ENCODE measurements at regions not wholly inside any gene's neighbourhood (a gene's known extent, or its start where the extent isn't known, plus 50 kb on each side); places are given as distances from the start of the nearest gene placed in this dataset.
"Not testable (repeated sequence)": the region's sequence is repeated elsewhere in the genome, so short reads cannot be mapped to it uniquely, and the experiment has no call there.

DNA sequence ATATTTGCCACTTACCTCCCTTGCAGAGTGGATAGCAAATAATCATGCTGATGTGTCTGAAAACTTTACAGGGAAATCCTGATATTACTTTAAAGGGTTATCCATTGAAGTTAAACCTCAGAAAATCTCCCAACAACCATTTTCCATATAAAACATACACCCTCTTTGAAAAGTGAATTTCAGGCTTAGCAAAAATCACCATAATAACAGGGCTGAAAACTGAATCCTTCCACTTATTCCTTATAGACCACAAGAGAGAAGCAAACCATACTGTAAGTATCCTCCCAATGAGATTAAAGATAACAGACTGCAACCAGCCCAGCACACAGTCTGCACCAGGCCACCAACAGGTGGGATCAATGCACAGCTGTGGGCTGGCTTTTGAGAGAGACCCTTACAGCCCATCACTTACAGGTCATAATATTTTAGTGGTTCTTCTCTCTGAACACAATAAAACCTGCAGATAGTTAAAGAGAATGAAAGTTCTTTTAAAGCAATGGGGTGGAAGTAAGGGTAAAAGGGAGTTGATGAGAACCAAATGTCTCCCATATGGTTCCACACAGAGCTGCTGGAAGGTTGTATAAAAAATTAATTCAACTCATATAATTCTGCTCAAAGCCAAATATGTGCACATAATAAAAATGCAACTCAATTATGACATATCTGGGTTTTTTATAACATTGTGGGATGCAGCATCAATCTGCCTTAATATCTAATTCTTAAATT is 376.2 kb upstream of the GRAMD2B start:
- DNase-seq, result no peak

DNA sequence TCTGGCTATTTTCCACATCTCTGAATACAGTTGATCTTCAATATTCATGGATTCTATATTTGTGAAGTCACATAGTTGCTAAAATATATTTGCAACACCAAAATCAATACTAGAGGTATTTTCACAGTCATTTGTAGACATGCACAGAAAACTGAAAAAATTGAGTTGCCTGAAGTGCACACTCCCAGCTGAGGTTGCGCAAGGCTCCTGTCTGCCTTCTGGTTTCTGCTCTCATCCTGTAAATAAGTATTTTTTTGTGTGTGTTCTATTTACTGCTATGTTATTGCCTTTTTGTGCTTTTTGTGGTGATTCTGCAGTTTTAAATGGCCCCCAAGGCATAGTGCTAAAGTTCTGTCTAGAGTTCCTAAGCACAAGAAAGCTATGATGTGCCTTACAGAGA is 371.1 kb upstream of the GRAMD2B start:
- no peak for DNase-seq

DNA sequence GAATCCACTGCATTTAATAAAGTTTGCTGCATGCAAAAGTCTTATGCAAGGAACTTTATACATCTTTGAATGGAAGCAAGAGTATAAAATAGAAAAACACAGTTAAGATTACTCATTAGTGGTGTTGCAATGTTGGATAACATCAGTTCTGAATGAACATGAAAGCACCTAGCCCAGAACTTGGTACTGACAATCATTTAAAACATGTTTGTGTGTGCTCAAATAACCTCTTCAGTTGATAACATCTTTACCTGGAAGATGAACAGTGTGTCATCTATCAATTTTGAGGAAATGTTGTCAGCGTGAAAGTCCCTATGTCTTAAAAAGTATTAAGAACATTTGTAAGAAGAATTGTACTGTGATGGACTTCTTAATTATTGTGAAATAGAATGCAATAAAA is 370.4 kb upstream of the GRAMD2B start:
- no peak for DNase-seq

DNA sequence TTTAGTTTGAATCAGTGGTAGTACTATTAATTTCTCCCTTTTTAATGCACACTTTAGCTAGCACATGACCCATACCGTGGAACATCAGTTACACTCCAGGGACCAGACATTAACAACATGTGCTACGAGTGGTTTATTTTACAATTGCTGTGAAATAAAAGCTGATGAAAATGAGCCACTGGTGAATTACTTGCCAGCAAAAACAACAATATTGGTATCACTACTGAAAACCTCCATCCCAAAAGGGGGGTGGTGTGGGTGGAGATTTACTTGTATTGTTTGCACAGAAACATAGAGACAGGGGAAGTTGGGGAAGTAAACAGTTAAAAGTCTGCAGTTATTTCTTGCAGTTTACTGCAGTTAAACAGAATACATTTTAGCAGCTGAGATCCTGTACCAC is 369.6 kb upstream of the GRAMD2B start:
- peak; percentile 15 for DNase-seq

DNA sequence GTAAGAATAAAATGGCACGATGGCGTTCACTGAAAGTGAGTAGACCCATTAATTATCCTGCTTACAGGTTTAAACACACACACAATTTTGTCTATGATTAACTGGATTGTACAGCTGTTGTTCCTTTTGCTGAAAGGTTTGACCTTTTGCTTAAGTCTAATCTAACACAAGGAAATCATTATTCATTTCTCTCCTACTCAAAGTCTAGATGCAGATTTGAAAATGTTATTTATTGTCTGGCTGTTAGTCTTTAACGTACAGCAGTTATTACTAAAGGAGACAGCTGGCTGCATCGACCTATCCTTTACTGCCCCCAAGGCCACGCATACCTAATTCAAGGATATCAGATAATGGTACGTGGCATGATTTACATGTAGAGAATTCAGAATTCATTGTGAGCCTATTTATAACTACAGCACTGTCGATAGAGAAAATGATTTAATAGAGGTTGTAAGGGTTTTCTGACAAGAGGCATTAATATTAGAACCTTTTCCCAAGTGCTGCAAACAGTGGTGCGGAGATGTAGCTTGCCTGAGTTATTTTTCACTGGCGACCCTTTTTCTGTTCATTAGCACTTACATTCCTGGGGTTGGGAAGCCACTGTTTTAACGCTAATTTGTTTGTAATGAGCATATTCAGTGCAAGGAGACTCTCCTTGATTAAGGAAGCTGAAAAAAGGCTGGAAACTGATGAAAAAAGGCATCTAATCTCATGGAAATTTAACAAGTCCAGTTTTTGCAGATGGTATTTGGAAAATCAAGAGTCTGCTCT is 368.4 kb upstream of the GRAMD2B start:
- peak; percentile 33 for DNase-seq

DNA sequence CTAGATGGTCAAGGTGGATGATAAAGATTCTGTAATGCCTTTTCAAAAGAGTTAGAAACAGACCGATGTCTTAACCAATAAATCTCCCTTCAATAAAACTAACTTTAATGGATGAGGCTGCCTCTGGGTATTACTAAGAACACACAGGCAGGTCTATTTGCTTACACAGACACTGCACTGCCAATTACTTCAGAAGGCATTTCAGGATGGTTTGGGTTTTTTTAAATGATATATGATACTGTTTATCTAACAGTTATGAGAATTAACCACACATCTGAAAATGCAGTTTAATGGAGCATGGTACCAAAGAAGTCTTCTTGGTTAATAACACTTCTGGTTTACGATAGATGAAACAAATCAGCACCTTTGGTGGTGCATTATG is 367.9 kb upstream of the GRAMD2B start:
- peak; percentile 65 for DNase-seq

DNA sequence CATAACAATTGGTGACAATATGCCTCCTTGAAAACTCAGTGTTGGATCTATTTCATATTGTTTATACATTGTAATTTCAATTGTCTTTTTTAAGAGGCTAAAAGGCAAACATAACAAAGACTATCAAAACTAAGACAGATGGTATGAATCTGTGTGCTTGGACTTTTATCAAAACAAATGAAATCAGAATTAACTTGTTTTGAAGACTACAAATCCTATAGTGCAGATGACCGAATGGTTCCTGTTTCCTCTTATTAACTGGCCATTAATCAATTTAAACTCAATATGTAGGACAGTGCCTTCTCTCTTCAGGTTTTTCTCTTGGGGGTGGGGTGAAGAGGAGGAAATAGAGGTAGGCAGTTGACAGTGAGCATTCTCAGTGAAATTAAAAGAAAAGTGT is 366.9 kb upstream of the GRAMD2B start:
- no peak for DNase-seq

DNA sequence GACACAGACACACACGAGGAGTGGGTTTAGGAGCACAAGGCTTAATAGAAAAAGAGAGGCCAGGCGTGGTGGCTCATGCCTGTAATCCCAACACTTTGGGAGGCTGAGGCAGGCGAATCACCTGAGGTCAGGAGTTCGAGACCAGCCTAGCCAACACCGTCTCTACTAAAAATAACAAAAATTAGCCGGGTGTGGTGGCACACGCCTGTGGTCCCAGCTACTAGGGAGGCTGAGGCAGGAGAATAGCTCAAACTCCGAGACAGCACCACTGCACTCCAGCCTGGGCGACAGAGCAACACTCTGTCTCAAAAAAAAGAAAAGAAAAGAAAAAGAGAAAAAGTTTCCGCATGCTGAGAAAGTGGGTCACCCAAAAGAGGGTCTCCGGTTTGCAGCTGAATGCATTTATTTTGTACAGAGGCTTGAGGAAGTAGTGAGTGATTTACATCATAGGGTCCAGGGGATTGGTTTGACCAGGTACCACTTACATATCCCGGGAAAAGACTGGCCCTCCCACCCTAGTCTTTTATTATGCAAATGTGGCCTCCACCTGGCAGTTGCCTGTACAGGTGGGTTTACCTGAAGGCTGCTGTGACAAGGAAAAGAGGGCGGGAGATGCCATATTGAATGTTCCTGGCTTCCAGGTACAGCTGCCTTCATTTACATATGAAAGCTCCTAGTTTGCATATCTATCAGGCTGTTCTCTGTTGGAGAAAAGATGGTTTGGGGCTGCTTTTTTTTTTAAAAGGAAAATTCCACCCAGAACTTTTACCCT is 366.2 kb upstream of the GRAMD2B start:
- DNase-seq, result no peak

DNA sequence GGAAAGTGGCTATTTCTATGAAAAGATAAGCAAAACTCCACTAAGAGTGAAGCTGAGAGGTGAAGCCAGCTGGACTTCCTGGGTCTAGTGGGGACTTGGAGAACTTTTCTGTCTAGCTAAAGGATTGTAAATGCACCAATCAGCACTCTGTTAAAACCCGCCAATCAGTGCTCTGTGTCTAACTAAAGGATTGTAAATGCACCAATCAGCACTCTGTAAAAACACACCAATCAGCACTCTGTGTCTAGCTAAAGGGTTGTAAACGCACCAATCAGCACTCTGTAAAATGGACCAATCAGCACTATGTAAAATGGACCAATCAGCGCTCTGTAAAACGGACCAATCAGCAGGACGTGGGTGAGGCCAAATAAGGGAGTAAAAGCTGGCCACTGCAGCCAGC is 364.8 kb upstream of the GRAMD2B start:
- not testable (repeated sequence) for DNase-seq

DNA sequence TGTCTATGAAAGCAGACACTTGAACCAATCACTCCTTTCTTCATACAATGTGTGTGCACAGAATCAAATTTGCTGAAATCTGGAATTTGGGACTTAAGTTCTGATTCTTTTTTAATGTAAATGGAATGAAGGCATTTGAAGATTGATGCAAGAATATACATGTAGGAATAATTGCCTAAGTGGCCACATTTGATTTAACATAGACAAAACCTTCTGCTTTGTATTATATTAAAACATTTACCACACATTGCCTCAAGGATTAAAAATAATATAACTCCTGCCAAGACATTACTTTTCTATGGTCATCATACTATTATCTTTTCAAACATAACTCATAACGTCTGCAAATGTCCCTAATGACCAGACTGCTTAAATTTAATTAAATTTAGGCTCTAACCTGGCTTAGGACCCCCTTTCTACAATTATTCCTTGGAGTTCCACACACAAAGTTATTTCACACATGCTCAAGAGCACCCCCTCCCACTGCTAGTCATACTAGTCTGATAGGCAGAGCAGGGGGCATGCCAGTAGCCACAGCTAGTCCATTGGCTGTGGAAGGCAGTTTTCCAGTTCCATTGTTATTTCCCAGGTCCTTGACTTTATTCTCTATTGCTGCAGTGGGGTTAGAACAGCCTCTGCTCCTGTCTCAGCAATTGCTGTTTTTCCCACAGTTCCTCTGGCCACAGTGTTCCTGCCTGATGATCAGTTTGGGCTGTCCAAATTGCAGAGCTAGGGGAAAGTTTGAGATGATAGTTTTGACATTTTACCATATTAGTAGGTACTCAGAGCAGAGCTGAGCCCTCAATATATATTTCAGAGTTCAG is 360.6 kb upstream of the GRAMD2B start:
- no peak for DNase-seq

DNA sequence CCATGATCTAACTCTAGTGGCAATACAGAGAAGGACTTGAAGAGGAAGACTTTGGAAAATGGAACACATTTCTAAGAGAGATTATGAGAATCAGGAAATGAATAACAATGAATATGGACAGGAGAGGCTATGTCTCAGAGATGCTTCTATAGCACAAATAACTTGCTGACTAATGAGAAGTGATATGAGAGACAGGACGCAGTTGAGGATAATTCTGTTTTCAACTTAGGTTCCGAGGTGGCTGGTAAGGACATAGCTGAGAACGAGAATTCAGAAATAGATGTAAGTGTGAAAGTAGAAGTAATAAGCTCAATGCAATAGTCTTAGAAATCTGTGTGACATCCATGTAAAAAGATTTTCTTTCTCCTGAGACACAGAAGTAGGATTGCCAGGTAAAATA is 358.1 kb upstream of the GRAMD2B start:
- DNase-seq, result no peak

DNA sequence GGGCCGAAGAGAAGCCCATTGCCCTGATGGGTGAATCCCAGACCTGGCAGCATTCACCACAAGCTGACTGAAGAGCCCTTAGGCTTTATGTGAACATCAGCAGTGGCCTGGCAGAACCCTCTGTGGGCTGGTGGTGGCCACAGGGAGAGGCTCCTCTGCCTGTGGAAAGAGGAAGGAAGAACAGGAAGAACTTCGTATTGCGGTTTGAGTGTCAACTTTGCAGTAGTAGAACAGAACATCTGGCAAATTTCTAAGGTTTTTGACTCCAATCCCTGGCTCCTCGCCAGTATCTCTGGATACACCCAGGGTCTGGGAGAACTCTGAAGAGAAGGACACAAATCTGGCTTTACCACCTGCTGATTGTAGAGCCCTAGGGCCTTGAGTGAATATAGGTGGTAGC is 356.4 kb upstream of the GRAMD2B start:
- no peak for DNase-seq

DNA sequence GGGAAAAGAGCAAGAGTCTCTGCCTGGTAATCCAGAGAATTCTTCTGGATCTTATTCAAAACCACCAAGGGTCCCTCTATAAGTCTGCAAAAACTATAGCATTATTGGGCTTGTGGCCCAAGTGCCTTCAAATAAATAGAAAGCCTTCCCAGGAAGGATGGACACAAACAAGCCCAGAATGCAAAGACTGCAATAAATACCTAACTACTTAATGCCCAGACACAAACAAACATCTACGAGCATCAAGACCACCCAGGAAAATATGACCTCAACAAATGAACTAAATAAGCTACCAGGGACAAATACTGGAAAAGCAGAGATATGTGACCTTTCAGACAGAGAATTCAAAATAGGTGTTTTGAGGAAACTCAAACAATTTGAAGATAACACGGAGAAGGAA is 355.8 kb upstream of the GRAMD2B start:
- DNase-seq, result no peak

DNA sequence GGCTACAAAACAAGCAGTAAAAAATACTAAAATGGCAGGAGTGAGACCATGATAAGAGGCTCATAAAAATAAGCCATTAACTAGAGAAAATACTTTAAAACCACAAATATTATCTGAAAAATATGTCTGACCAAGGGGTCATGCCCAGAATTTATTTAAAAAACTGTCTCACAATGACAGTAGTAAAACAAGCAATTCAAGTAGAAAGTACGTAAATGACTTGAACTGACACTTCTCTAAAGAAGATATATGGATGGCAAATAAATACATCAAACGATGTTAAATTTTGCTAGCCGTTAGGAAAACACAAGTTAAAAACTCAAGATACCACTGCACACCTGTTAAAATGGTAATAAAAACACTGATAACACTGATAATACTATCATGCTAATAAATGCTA is 353.9 kb upstream of the GRAMD2B start:
- DNase-seq, result no peak

DNA sequence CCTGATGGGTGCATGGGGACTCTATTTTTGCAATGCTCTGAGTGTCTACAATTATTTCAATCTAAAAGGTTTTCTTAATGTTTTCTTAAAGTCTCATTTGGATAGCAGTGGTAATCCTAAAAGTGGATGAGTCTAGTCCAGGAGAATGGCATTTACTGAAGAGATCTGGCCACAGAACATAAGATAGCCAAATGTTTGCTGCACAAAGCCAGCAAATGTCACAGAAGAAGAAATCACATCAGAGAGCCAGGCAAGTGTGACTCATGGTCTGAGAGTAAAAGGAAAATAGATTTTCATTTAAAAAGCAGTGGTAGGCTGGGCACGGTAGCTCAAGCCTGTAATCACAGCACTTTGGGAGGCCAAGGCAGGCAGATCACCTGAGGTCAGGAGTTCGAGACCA is 352.7 kb upstream of the GRAMD2B start:
- DNase-seq, result no peak

DNA sequence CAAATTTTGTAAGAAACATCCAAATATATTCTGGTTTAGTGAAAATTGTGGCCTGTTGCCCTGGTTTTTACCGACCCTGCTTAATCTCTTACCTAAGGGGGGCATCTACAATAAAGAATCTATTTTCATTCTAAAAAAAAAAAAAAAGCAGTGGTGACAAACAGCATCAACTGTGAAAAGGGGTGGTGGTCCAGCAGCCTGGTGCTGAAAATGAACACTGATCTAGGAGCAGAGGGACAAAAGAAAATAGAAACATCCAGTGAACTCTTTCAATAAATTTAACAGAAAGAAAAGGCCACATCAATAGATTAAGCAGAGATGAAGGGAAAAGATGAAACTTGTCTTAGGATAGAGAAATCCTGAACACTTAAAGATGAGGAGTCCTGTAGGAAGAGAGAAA is 348.7 kb upstream of the GRAMD2B start:
- no peak for DNase-seq

DNA sequence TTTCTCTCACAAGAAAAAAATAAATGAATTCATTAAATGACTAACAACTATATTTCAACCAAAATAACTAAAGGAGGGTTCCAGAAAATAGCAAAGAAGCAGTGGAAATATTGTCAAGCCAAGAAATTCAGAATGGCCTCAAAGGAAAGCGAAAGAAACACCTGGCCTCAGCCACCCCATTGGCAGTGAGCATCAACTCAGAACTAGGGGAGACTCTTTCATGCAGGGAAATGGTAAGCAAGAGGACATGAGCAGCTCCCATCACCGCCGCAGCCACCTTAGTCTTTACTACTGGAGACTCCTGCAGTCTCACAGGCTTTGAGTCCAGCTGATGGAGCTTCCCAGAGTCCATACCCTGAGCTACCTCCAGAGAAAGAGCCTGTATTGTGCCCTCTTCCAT is 343.9 kb upstream of the GRAMD2B start:
- DNase-seq, result no peak

DNA sequence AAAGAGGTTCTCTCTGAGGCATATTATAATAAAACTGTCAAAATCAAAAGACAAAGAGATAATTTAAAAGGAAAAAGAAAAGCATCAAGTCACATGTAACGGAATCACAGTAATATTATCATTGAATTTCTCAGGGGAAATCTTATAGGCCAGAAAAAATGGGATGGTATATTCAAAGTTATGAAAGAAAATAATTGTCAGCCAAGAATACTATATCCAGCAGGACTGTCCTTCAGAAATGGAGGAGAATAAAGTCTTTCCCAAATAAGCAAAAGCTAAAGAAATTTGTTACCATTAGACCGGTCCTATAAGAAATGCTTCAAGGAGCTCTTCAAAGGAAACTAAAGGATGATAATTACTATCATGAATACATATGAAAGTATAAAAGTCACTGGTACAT is 342.0 kb upstream of the GRAMD2B start:
- DNase-seq, result no peak

DNA sequence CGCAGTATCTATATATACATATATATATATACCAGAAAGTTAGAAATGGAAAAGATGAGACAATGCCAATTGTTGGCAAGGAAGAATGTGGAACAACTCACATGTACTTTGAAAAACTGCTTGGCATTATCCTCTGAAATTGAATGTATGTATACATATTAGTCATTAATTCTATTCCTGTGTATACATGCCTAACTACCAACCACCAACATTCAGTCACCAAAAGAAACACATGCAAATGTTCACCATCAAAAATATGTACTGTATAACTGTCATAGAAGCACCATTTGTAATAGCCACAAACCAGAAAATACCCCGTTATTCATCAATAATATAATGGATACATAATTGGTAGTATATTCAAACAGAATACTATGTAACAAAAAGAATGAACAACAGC is 330.2 kb upstream of the GRAMD2B start:
- DNase-seq, result no peak

DNA sequence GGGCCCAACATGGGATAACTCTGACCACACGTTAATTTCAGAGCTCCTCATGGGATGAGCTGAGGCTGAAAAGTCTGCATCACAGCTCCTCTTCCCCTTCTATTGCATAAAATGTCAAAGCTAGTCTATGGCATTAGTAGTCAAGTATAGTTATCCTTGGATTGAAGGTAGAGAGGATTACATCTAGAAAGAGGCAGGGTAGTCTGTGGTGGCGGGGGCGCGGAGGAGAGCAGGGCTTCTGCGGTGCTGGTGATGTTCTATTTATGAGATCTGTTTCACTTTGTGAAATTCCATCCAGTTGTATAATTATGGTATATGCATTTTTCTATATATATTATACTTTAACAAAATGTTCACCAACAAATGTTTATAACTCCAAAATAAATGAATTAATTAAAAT is 329.5 kb upstream of the GRAMD2B start:
- DNase-seq, result no peak

DNA sequence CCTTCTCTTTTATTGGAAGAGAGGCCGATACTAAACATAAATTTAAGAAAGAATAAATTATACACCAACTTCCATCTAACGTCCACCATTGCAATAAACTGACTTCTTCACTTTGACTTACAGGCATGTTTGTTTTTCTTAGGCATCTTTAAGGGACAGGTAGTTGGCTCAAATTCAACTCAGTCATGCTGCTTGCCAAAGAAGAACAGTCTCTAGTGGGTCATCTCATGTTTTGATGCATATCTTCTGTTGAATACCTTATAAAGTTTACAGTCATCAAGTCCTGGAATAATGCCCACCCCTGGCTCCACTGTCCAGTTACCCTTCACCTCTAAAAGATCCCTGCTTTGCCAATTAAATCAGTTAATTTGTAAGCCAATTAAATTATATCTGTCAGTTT is 328.2 kb upstream of the GRAMD2B start:
- DNase-seq, result no peak

DNA sequence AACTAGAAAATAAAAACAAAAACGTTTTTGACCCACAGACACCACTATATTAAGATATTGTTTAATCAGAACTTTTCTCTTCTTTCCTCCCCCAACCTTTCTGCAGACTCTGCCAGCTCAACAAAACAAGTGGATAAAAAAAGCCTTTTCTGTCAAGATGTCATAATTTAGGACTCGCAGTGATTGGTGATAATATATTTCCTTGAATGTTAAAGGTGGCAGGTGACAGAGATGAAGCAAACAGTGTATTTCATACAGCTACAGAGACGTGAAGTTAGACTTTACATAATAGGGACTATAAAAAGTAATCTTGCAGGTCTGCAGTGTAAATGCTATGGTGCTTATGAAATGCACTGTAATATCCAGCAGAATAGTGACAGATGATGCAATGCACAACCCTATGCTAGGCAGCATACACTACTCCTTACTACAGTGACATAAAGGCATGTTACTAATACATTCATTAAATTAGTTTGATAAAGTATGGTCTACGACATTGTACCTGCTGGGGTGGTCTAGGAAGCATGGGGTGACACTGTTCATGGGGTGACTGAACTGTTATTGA is 326.7 kb upstream of the GRAMD2B start:
- no peak for DNase-seq

DNA sequence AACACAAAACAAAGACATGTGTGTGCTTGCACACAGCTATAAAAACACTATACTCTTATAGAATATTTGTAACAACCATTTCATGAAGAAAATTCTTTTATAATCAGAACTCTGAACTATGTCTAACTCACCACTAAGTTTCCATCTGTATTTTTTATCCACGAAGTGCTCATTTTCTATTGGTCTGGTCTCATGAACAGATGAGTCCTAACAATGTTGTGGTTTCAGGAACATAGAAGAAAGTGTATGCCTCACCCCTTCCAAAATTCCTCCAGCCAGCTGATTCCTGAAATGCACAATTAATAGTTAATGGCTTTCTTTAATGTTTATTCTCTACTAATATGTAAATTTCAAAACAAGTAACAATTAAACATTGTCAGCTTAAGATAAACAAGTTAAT is 325.3 kb upstream of the GRAMD2B start:
- no peak for DNase-seq
